NCI-H345 treated with DMSO at 0.1 percent for 48 hours (cell line): ENCODE measurements at regions not wholly inside any gene's neighbourhood (a gene's known extent, or its start where the extent isn't known, plus 50 kb on each side); places are given as distances from the start of the nearest gene placed in this dataset.

Source experiments
- DNase-seq: peaks from one replicate; lab custom pipeline; 2025; ENCODE audit not compliant: unreplicated experiment; lab: John Stamatoyannopoulos, UW

GRCh38 chr2:34069604-34070003, 470.5 kb upstream of the FAM98A start:
- no peak for DNase-seq

- DNase-seq: no peak
Observed at GRCh38 chr2:34050413-34050812, 451.3 kb upstream of the FAM98A start.

GRCh38 chr2:34045101-34045655, 446.1 kb upstream of the FAM98A start:
- DNase-seq: no peak

- no peak for DNase-seq
Observed at GRCh38 chr2:34037886-34038285, 438.8 kb upstream of the FAM98A start.

- no peak for DNase-seq
Observed at GRCh38 chr2:34037157-34037556, 438.1 kb upstream of the FAM98A start.

GRCh38 chr2:34031097-34031496, 432.0 kb upstream of the FAM98A start:
- no peak for DNase-seq

- no peak for DNase-seq
Observed at GRCh38 chr2:34030273-34030672, 431.2 kb upstream of the FAM98A start.

- DNase-seq: no peak
Observed at GRCh38 chr2:34029073-34029472, 430.0 kb upstream of the FAM98A start.

GRCh38 chr2:34025196-34025595, 426.1 kb upstream of the FAM98A start:
- no peak for DNase-seq

- peak; percentile 0 for DNase-seq
Observed at GRCh38 chr2:34012715-34013302, 413.7 kb upstream of the FAM98A start.

- DNase-seq: no peak
Observed at GRCh38 chr2:34011684-34012083, 412.6 kb upstream of the FAM98A start.

GRCh38 chr2:34005901-34006300, 406.8 kb upstream of the FAM98A start:
- no peak for DNase-seq

GRCh38 chr2:34004936-34005335, 405.8 kb upstream of the FAM98A start:
- DNase-seq: no peak

- DNase-seq: no peak
Observed at GRCh38 chr2:34003795-34004194, 404.7 kb upstream of the FAM98A start.

GRCh38 chr2:34001557-34001956, 402.5 kb upstream of the FAM98A start:
- DNase-seq: no peak

- no peak for DNase-seq
Observed at GRCh38 chr2:33984131-33984530, 385.0 kb upstream of the FAM98A start.

- DNase-seq: no peak
Observed at GRCh38 chr2:33978471-33978870, 379.4 kb upstream of the FAM98A start.

- no peak for DNase-seq
Observed at GRCh38 chr2:33975498-33975897, 376.4 kb upstream of the FAM98A start.

- no peak for DNase-seq
Observed at GRCh38 chr2:33967103-33967502, 368.0 kb upstream of the FAM98A start.

- no peak for DNase-seq
Observed at GRCh38 chr2:33958591-33958990, 359.5 kb upstream of the FAM98A start.

- no peak for DNase-seq
Observed at GRCh38 chr2:33949371-33949770, 350.3 kb upstream of the FAM98A start.

GRCh38 chr2:33946193-33946592, 347.1 kb upstream of the FAM98A start:
- no peak for DNase-seq

GRCh38 chr2:33933203-33933602, 334.1 kb upstream of the FAM98A start:
- no peak for DNase-seq
